Superior temporal gyrus (tissue), 1 donor: ENCODE measurements at regions not wholly inside any gene's neighbourhood (a gene's known extent, or its start where the extent isn't known, plus 50 kb on each side); places are given as distances from the start of the nearest gene placed in this dataset.
"Not testable (repeated sequence)": the region's sequence is repeated elsewhere in the genome, so short reads cannot be mapped to it uniquely, and the experiment has no call there.

Experiments used
- DNase-seq: peaks from one replicate; pipeline ENCODE4 v3.0.0-alpha.2; 2016; ENCODE audit errors: extremely low spot score

DNA sequence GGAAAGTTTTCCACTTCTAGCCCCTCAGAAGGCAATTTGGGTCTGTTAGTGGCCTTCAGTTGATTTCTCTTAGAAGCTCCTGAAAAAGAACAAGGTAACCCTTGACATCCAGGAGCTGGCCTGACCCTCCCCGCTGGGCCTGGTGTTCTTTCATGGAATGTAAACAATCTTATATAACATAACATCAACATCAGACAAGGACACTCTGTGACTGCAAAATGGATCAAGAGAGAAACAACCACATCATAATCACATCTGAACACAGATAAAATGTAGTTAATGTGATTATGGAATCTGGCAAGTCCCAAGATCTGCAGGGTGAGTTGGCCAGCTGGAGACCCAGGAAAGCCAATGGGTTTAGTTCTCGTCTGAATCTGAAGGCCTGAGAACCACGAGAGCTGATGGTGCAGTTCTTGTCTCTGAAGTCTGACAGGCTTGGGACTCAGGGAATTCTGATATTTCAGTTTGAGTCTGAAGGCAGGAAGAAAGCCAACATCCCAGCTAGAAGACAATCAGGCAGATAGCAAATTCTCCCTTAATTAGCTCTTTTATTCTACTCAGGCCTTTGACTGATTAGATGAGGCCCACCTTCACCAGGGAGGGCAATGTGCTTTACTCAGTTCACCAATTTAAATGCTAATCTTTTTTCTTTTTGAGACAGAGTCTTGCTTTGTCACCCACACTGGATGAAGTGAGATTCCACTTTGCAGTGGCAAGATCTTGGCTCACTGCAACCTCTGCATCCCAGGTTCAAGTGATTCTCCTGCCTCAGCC is 91.4 kb upstream of the NAMPT start:
- DNase-seq = no peak

GRCh38 chr7:106375499-106375898 is 90.7 kb upstream of the NAMPT start:
- DNase-seq = no peak

DNA sequence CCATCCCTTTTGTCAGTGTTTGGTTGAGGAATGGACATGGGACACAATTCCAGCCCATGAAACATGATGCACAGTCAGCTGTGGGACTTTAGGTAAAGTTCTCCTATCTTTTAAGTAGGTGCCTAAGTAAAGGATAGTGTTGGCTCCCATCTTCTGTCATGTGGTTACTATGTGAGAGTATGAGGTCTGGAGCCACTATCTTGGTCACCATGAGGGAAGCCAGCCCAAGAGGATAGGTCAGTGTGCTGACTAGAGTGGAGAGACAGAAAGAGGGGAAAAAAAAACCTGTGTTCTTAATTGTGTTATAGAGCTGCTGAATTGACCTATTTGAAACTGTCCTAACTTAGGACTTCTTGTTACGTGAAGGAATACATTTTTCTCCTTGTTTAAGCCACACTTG is 89.7 kb upstream of the NAMPT start:
- no peak for DNase-seq

DNA sequence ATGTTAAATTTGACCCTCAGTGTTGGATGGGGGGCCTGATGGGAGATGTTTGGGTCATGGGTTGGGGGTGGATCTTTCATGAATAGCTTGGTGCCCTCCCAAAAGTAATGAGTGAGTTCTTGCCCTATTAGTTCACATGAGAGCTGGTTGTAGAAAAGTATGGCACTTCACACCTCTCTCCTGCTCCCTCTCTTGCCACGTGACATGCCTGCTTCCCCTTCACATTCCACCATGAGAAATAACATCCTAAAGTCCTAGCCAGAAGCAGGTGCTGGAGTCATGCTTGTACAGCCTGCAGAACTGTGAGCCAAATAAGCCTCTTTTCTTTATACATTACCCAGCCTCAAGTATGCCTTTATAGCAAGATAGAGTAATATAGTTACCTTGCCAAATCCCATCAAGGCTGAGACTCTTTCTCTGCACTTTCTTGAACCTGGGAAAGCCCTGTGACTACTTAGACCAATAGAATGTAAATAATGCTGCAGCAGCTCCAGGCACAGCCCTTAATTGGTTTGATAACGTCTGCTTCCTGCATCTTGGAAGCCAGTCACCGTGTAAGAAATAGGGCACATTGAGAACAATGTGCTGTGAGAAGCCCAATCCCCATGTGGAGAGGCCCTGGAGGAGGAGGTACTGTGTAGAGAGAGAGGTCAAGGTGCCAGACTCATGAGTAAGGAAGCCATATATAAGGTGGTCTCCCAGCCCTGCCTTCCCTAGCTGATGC is 88.0 kb upstream of the NAMPT start:
- no peak for DNase-seq

- no peak for DNase-seq
Measured at GRCh38 chr7:106372126-106372525, 87.3 kb upstream of the NAMPT start.

GRCh38 chr7:106371629-106372028 is 86.8 kb upstream of the NAMPT start:
- no peak for DNase-seq

DNA sequence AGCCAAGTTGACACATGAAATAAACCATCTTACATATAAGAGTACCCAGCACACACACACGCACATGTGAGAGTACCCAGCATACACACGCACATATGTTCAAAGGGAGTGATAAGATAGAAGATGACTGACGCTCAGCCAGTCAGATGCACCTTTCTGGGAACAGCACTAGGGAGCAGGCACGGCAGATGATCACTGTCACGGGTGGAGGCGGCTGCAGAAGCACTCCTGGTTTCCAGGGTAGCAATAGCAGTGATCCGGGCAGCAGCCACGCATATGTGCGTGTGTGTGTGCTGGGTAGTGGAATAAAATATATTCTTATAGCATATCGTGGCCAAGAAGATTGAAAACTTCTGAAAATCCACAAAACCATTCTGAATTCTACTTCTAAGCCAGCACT is 85.8 kb upstream of the NAMPT start:
- DNase-seq = no peak

GRCh38 chr7:106369816-106370215 is 85.0 kb upstream of the NAMPT start:
- DNase-seq = peak; percentile 14

DNA sequence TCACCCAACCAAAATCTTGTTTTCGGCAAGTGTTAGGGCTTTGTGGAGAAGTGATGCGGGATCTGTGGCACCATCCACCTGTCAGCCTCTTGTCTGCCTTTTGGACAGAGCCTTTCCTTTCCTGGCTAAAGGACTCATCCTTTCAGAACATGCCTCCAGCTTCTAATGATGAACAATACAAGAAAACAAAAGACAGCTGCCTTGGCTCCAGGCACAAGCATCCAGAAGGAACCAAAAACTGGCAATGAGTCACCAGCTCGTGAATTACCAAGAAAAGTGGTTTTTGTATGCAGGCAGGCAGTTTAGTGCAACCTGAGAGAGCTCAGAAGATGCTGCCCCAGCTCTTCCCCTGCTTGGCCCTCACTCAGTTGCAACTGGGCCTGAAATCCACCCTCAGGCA is 84.6 kb upstream of the NAMPT start:
- peak; percentile 38 for DNase-seq

DNA sequence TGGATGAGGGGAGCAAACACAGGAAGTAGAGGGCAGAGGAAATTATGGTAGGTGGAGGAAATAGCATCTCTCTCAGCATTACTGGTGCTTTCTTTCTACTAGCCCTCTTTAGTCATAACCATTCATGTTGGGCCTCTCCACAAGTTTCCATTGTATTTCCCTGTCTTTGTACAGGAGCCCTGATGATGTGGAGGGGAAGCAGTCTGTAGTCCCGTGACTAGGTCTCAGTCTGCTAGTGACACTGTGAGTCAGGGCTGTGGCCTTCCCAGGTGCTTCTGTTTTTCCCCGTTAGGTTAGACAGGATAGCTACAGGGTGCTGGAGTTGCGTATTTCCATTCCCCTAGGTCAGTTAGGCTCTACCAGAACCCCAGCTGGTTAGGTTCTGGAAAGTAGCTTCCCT is 82.9 kb upstream of the NAMPT start:
- no peak for DNase-seq

DNA sequence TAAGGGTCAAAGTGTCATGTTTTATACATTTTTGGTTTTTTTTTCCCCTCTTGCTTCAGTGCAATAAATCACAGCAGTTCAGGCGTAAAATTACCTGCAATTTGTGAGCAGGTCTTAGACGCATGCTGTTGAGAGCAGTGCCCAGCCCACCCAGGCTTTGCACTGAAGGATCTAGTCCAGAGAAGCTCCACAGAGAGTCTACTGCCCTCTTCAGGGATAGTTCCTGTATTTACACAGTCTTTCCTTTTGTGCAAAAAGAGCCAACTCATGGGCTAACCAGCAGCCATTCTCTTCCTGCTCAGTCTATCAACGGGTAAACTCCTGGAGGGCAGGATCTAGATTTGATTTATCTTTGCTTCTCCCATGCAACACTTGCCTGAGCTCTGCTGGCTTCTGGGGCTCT is 82.2 kb upstream of the NAMPT start:
- no peak for DNase-seq

- DNase-seq = no peak
Measured at GRCh38 chr7:106365252-106366005, 80.6 kb upstream of the NAMPT start.

GRCh38 chr7:106362507-106362906 is 77.7 kb upstream of the NAMPT start:
- DNase-seq = not testable (repeated sequence)

GRCh38 chr7:106358103-106358663 is 73.4 kb upstream of the NAMPT start:
- no peak for DNase-seq

- no peak for DNase-seq
Measured at GRCh38 chr7:106357675-106358074, 72.9 kb upstream of the NAMPT start.

- DNase-seq = no peak
Measured at GRCh38 chr7:106354822-106355221, 70.0 kb upstream of the NAMPT start.

- no peak for DNase-seq
Measured at GRCh38 chr7:106353944-106354343, 69.2 kb upstream of the NAMPT start.

- DNase-seq = no peak
Measured at GRCh38 chr7:106348231-106348630, 63.4 kb upstream of the NAMPT start.

GRCh38 chr7:106347229-106347833 is 62.5 kb upstream of the NAMPT start:
- DNase-seq = no peak

DNA sequence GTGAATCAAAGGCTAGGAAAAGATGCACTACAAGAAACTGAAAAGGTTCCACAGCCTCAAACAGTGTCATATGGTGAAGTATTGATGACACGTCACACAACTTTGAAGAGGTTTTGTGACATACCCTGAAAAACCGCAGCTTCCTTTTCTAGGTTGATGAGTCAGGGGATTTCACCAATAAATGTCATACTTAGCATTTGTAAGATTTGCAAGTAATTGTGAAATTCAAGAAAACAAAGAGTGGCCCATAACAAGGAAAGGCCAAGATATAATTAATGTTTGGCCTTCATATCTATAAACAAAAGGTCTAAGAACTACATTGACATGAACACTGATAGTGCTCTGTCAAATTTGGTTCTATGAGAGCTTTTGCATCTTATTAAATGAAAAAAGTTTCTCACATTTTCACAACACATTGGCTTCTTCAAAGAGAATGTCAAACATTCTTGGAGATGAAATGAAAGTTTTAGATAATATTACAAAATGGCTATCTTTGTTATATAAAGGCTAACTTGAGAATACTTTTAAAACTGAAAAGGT is 62.0 kb upstream of the NAMPT start:
- no peak for DNase-seq

GRCh38 chr7:106346167-106346677 is 61.4 kb upstream of the NAMPT start:
- DNase-seq = no peak
